Parathyroid adenoma (tissue), 2 donors: ENCODE measurements at regions not wholly inside any gene's neighbourhood (a gene's known extent, or its start where the extent isn't known, plus 50 kb on each side); places are given as distances from the start of the nearest gene placed in this dataset.
"Not testable (repeated sequence)": the region's sequence is repeated elsewhere in the genome, so short reads cannot be mapped to it uniquely, and the experiment has no call there.

Experiments used
- H2AFZ ChIP-seq: fragments of 300-600 bp; sonication (generic); one replicate; pipeline ENCODE4 v1.7.0; 2017; ENCODE audit warnings: antibody characterized with exemption, mild to moderate bottlenecking
- H3K27ac ChIP-seq: fragments of 300-600 bp; sonication (generic); one replicate; pipeline ENCODE4 v1.7.0; 2017
- H3K27me3 ChIP-seq: fragments of 300-600 bp; sonication (generic); one replicate; pipeline ENCODE4 v1.7.0; 2017; ENCODE audit warnings: low read length; ENCODE audit not compliant: control insufficient read depth, insufficient read depth
- H3K36me3 ChIP-seq: fragments of 300-600 bp; sonication (generic); one replicate; pipeline ENCODE4 v1.7.0; 2017; ENCODE audit warnings: low read length; ENCODE audit not compliant: control insufficient read depth, insufficient read depth
- H3K4me1 ChIP-seq: fragments of 300-600 bp; sonication (generic); one replicate; pipeline ENCODE4 v1.7.0; 2017; ENCODE audit warnings: control low read depth
- H3K4me2 ChIP-seq: fragments of 300-600 bp; sonication (generic); one replicate; pipeline ENCODE4 v1.7.0; 2017; ENCODE audit warnings: low read length
- H3K4me3 ChIP-seq: fragments of 300-600 bp; sonication (generic); one replicate; pipeline ENCODE4 v1.7.0; 2017; ENCODE audit warnings: low read depth, low read length
- H3K79me2 ChIP-seq: fragments of 300-600 bp; sonication (generic); one replicate; pipeline ENCODE4 v1.7.0; 2017; ENCODE audit warnings: control low read depth
- H3K9ac ChIP-seq: fragments of 300-600 bp; sonication (generic); one replicate; pipeline ENCODE4 v1.7.0; 2017; ENCODE audit warnings: mild to moderate bottlenecking
- H3K9me3 ChIP-seq: fragments of 300-600 bp; sonication (generic); one replicate; pipeline ENCODE4 v1.7.0; 2017; ENCODE audit warnings: low read length; ENCODE audit not compliant: control insufficient read depth
- TF ChIP-seq, protein P1 (sequence below): fragments of 300-600 bp; sonication (generic); IDR thresholded peaks from one replicate; pipeline ENCODE4 v1.7.0; 2017; ENCODE audit warnings: antibody characterized with exemption, mild to moderate bottlenecking
- donor health status: primary hyperparathyroidism.

DNA sequence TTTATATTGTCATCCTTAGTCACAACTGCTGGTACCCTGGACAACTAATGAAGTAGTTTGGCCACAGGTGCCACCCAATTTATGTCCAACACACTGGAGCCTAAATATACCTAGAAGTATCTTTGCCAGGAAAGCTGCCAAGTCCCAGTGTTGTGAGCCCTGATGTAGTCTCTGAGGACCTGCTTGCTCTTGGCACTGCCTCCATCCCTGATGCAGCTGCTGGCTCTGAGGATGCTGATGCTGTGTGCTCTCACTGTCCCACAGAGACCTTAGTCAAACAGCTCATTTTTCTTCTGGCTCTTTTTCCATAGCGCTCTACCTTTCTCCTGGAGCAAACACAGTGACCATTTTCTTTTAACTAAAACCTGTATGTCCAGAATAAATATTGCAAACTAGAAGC lies 1535.4 kb upstream of the ADGRL3 start:
- Histone ChIP-seq H3K4me1 (no peaks in the 10 kb centered on the region), H3K36me3 (no peaks in the 10 kb centered on the region), H3K79me2 (no peaks in the 10 kb centered on the region), H3K27ac (no peak overlapping the region), H3K9ac (no peak overlapping the region), H3K4me2 (no peak overlapping the region), H3K9me3 (no peaks in the 10 kb centered on the region), H3K4me3 (no peak overlapping the region), H2AFZ (no peak overlapping the region), H3K27me3 (no peaks in the 10 kb centered on the region)
- TF ChIP-seq, protein P1, sequence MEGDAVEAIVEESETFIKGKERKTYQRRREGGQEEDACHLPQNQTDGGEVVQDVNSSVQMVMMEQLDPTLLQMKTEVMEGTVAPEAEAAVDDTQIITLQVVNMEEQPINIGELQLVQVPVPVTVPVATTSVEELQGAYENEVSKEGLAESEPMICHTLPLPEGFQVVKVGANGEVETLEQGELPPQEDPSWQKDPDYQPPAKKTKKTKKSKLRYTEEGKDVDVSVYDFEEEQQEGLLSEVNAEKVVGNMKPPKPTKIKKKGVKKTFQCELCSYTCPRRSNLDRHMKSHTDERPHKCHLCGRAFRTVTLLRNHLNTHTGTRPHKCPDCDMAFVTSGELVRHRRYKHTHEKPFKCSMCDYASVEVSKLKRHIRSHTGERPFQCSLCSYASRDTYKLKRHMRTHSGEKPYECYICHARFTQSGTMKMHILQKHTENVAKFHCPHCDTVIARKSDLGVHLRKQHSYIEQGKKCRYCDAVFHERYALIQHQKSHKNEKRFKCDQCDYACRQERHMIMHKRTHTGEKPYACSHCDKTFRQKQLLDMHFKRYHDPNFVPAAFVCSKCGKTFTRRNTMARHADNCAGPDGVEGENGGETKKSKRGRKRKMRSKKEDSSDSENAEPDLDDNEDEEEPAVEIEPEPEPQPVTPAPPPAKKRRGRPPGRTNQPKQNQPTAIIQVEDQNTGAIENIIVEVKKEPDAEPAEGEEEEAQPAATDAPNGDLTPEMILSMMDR = no peak

DNA sequence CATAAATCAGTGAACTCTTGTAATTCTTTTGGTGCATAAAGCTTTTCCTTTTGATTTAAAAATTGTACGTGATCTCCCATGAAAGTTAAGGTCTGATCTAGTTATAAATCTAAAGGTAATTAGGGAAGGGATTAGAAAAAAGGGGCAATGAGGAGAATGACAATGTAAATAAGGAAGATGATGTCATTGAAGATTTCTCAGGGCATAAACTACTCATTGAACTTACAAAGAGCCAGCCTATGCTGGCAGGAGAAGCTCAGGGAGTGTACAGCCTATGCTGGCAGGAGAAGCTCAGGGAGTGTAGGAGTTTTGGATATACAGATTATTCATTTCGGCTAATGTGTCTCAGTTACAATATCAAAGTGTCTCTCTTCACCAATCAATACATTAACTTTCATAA lies 1533.5 kb upstream of the ADGRL3 start:
- H3K79me2 ChIP-seq = no peaks in the 10 kb centered on the region
- H3K9me3 ChIP-seq = no peaks in the 10 kb centered on the region
- H3K4me3 ChIP-seq = no peak overlapping the region
- H2AFZ ChIP-seq = no peak overlapping the region
- H3K36me3 ChIP-seq = no peaks in the 10 kb centered on the region
- H3K4me1 ChIP-seq = no peaks in the 10 kb centered on the region
- no peak overlapping the region for H3K4me2 ChIP-seq
- no peaks in the 10 kb centered on the region for H3K27me3 ChIP-seq
- H3K9ac ChIP-seq = no peak overlapping the region
- TF ChIP-seq, protein P1 = no peak
- no peak overlapping the region for H3K27ac ChIP-seq

DNA sequence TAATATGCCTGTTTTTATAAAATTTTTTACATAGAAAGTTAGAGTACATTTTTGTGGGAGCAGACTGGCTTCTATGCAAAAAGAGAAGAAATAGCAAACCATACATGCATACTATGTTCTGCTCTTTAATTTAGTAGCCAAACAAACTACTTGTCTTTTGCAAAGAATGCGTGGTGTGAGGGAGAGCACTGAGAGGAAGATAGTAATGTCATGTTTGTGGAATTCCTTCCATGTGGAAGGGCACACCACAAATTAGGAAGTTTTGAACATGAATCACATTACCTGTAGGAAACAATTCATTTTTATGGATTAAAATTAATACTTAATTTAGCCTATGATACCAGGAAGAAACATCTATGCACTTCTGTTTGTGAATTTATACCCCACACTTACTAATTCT lies 1529.1 kb upstream of the ADGRL3 start:
- Histone ChIP-seq H2AFZ (no peak overlapping the region), H3K4me1 (no peaks in the 10 kb centered on the region), H3K9ac (no peak overlapping the region), H3K27ac (no peak overlapping the region), H3K36me3 (no peaks in the 10 kb centered on the region), H3K79me2 (no peaks in the 10 kb centered on the region), H3K4me3 (no peak overlapping the region), H3K9me3 (no peaks in the 10 kb centered on the region), H3K4me2 (no peak overlapping the region), H3K27me3 (no peaks in the 10 kb centered on the region)
- TF ChIP-seq, protein P1 = no peak

DNA sequence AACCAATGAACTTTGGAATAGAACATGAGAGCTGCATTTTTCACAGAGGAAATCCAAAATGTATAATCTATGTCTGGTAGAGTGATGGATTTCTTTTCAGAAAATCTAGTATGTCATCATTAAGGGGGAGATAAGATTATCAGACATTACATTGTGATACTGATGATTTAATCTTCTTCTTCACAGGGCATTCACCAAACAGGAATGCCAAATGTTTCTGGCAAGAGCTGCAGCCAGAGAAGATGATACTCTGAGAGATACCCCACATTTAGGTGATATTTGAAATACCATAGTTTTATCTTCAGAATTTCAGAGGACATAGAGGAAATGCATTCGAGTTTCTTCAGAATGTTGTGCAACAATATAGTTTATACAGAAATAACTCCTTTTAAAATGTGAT lies 1523.7 kb upstream of the ADGRL3 start:
- TF ChIP-seq, protein P1 = no peak
- Histone ChIP-seq H3K9ac (no peak overlapping the region), H3K4me3 (no peak overlapping the region), H3K4me2 (no peak overlapping the region), H2AFZ (no peak overlapping the region), H3K27ac (no peak overlapping the region), H3K9me3 (no peaks in the 10 kb centered on the region), H3K79me2 (no peaks in the 10 kb centered on the region), H3K4me1 (no peaks in the 10 kb centered on the region), H3K36me3 (no peaks in the 10 kb centered on the region), H3K27me3 (no peaks in the 10 kb centered on the region)

DNA sequence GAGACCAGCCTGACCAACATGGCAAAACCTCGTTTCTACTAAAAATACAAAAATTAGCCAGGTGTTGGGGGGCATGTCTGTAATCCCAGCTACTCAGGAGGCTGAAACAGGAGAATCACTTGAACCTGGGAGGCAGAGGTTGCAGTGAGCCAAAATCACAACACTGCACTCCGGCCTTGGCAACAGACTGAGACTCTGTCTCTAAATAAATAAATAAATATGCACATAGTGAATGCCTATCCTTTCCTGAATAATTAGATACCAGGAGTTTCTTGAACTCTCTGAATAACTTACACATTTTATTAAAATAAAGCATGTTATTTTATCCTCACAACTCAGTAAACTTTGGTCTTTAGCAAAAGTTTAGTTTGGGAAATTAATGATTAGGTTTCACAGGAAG lies 1523.1 kb upstream of the ADGRL3 start:
- H3K9ac ChIP-seq, H3K4me3 ChIP-seq, H3K4me2 ChIP-seq, H3K79me2 ChIP-seq, H3K4me1 ChIP-seq, H3K27me3 ChIP-seq, H3K27ac ChIP-seq, H3K36me3 ChIP-seq, H2AFZ ChIP-seq, H3K9me3 ChIP-seq: not testable (repeated sequence)
